ENCODE measurements at regions not wholly inside any gene's neighbourhood (a gene's known extent, or its start where the extent isn't known, plus 50 kb on each side); places are given as distances from the start of the nearest gene placed in this dataset.

DNA sequence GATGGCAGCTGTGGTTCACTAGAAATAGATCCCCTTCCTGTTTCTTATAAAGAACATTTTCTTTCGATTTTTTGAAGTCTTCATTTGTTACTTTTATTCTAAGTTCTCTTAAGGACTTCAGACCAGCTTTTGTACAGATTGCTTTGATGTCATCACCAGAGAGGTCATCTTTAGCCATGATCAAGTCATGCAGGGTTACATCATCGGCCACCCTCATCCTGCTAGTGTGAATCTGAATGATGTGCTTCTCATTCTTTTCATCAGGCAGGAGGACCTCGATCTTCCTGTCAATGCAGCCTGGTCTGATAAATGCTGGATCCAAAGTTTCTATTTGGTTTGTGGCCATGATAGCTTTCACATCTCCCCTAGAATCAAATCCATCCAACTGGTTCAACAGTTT is 706.7 kb downstream of the RERGL start:
- TF ChIP-seq, protein P1, sequence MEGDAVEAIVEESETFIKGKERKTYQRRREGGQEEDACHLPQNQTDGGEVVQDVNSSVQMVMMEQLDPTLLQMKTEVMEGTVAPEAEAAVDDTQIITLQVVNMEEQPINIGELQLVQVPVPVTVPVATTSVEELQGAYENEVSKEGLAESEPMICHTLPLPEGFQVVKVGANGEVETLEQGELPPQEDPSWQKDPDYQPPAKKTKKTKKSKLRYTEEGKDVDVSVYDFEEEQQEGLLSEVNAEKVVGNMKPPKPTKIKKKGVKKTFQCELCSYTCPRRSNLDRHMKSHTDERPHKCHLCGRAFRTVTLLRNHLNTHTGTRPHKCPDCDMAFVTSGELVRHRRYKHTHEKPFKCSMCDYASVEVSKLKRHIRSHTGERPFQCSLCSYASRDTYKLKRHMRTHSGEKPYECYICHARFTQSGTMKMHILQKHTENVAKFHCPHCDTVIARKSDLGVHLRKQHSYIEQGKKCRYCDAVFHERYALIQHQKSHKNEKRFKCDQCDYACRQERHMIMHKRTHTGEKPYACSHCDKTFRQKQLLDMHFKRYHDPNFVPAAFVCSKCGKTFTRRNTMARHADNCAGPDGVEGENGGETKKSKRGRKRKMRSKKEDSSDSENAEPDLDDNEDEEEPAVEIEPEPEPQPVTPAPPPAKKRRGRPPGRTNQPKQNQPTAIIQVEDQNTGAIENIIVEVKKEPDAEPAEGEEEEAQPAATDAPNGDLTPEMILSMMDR (IDR thresholded peaks at IDR 0.05) = no peak

DNA sequence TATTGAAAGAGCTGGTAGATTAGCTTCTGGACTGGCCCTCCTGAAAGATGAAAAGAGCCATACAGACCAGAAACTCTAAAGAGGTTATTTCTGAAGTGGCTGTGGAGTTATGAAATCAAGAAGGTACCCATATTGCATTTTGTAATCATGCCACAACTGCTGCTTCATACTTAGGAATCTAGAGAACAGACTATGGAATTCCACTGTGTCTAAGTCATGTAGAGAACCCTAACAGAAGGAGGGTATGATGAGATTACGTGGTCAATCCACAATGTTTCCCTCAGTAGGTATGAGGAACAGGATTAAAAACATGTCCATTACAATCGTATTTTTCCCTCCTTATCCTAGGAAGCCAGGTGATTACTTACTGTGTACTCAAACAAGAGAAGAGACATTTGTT is 708.8 kb downstream of the RERGL start:
- TF ChIP-seq, protein P1 (IDR thresholded peaks at IDR 0.05) = no peak

DNA sequence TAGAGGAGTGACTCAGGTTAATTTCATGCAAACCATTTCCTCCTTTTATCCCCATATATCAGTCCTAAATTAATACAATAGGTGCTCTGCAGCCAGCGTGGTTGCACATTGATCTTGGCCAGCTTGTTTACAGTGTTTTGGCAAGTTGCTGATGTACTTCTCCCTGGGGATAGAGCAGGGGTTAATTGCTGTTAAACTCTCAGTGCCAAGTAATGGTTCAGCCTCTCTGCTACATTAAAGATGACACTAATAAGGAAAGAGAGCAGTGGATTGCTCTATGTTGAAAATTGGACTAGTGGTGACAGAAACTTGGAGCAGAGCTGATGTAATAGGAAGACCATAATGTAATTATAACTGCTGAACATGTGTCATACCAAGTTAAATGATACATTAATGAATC is 717.5 kb downstream of the RERGL start:
- TF ChIP-seq, protein P1 (IDR thresholded peaks at IDR 0.05) = no peak

DNA sequence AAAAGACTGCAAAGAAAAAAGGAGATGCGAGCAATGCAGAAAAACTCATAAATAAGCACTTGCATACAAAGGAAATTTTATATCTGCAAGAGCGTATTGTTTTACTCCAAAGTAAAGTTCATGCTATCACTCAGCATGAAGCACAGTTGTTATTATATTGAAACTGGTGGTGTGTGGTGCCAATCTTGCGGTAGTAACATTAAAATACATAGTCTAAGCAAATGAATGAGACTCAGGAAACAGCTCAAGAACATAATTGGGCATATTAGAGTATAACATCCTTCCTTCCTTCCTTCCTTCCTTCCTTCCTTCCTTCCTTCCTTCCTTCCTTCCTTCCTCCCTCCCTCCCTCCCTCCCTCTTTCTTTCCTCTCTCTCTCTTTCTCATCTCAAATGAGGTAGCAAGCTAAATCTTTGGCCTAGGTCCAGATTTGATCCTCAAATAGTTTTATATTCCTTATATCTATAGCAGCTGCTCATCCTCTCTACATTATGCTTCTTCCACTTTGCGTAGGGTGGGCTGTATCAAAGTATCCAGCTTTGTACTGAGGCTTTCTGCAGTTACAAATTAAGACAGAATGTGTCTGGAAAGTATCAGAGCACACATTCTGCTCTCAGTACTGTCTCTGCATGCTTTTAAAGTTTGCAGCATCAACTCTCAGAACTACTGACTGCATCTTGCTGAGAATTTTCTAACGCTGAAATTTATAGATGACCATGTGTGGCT is 718.3 kb downstream of the RERGL start:
- TF ChIP-seq, protein P1 (IDR thresholded peaks at IDR 0.05) = no peak

DNA sequence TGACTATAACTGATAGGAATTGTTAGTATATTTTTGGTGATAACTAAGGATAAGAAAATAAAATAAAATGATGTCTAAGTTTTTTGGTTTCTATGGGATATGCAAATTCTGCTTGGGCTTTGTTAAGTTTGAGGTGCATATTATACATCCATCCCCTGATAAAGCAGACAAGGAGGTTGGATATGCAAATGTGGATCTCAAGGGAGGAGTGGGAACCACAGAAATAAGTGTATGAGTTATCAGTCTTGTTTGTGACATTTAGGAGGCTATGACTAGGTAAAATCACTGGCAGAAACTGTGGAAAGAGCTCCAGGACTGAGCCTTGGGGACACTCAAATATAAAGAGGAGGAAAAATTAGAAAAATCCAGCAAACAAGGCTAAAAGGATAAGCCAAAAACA is 719.4 kb downstream of the RERGL start:
- TF ChIP-seq, protein P1 (IDR thresholded peaks at IDR 0.05) = no peak

DNA sequence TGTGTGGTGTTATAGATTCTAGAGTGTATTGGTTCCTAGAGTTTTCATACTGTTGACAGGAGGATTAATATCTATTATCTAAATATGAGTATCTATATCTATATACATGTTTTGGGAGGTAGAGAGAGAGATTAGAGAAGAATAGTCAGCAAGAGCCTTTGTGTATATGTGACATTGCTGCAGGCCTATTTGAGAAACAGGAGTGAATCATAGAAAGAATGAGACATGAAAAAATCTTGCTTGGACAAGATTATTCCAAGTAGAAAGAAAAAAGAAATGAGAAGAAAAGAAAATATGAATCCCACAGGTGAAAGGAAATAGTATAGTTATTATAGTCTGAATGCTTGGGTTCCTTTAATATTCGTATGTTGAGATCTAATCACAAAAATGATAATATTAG is 720.4 kb downstream of the RERGL start:
- TF ChIP-seq, protein P1 (IDR thresholded peaks at IDR 0.05) = no peak

DNA sequence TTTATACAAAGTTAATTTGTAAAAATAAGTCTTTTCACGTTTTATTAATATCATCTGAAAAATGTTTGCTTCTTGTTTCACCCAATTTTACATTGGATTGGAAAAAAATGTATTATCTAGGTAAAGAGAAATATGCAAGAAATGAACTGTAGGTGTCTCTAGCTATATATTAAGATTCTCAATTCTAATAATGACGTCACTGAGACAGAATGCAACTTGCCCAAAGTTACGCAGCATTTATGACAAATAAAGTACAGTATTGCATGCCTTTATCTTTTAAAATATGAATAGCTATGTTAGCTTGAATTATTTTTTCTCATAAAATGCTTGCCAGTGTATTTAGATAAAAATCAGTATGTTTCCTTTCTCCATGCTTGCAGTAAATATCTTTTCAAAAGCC is 728.8 kb downstream of the RERGL start:
- TF ChIP-seq, protein P1 (IDR thresholded peaks at IDR 0.05) = peak; percentile 27; the same call in 1 of the 2 replicates

DNA sequence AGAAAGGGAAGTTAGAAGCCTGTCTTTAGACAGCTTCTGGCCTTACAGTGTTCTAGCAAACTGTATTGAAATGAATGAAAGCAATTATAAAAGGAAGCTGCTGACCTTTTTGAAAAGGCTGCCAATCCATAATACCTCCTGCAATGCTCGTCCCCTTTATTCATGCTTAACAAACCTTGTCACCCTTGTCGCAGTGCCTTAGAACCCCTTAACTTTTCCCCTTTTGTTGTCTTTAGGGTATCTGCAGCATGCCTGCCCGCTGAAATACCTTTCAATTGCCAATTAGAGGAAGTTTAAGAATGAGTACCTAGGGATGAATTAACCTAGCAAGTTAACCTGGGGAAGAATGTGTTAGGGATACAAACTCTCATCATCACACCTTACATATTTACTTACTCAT is 731.2 kb downstream of the RERGL start:
- TF ChIP-seq, protein P1 (IDR thresholded peaks at IDR 0.05) = no peak

Measured in LNCAP (cell line).